AG09319 (cell line): ENCODE measurements at regions not wholly inside any gene's neighbourhood (a gene's known extent, or its start where the extent isn't known, plus 50 kb on each side); places are given as distances from the start of the nearest gene placed in this dataset.

ENCODE experiments used
- DNase-seq: peaks from one replicate; pipeline ENCODE4 v3.0.0-alpha.2; 2010; ENCODE audit warnings: low read depth; ENCODE audit errors: extremely low read depth
- CTCF ChIP-seq: IDR thresholded peaks from 2 replicates; pipeline ENCODE4 v1.5.1; 2011; ENCODE audit warnings: low read depth, mild to moderate bottlenecking, inconsistent platforms, low read length, moderate library complexity

- DNase-seq = no peak
- no peak for TF ChIP-seq CTCF
Observed at GRCh38 chr2:5360081-5360480, 332.1 kb upstream of the SOX11 start.

DNA sequence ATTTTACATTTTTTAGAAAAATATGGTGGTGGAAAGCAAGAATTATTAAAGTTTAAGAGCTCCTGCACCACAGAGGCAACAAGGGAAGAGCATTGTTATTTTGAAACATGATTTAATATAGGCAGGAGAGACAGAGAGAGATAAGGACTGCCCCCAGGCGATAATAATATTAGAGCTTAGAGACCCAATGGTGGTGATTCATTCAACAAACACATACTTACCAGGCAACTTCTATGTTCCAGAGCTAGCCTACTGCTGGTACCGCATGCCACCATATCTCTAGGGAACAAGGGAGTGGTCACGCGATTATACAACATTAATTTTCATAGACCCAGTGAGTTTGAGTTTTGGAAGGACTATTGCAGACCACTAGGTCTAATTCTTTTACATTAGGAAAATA, 327.8 kb upstream of the SOX11 start:
- no peak for DNase-seq
- no peak for TF ChIP-seq CTCF

- no peak for DNase-seq
- TF ChIP-seq CTCF = no peak; the same call in 1 of the 2 replicates
Observed at GRCh38 chr2:5365871-5366461, 326.2 kb upstream of the SOX11 start.

- DNase-seq = no peak
- TF ChIP-seq CTCF = no peak
Observed at GRCh38 chr2:5367321-5367720, 324.9 kb upstream of the SOX11 start.

- no peak for TF ChIP-seq CTCF
- no peak for DNase-seq
Observed at GRCh38 chr2:5368263-5368662, 323.9 kb upstream of the SOX11 start.

DNA sequence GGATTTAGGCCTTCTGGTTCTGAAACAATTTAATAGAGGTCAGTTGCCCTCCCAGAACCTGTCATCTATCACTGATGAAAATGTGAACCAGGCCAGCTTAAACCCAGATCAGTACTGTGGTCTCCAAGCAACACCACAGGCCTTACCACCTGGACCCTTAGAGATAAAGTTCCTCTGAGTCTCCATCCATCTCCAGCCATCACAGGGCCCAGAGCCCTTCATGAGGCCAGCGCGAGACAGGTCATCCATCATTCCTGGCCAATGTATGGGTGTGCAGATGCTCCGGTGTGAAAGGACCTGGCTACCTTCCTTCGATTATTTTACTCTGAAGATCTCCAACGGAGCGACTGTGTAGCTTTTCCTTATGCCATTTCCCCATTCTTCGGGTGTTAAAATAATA, 322.7 kb upstream of the SOX11 start:
- no peak for TF ChIP-seq CTCF
- DNase-seq = no peak

DNA sequence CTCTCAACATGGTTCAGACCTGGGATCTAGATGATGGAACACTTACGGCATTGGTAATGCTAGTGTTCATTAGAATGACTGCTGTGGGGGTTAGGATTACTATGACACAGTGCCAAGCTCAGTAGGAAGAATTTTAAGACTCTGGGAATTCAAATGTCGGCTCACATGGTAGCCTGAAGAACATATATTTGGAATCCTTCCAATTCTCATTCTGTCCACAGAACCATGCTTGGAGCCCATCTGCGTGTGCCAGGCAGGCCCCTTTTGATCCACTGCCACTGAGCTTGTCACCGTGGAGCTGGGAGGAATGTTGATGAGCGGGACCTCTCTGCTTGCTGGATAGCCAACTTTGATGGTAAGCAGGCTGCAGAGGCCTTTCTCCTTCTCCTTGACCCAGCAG, 322.0 kb upstream of the SOX11 start:
- no peak for DNase-seq
- no peak for TF ChIP-seq CTCF
